ENCODE measurements at regions not wholly inside any gene's neighbourhood (a gene's known extent, or its start where the extent isn't known, plus 50 kb on each side); places are given as distances from the start of the nearest gene placed in this dataset.
A peak's percentile ranks its signal among the peaks of the same experiment; 100 is the strongest.
"Not testable (repeated sequence)": the region's sequence is repeated elsewhere in the genome, so short reads cannot be mapped to it uniquely, and the experiment has no call there.

DNA sequence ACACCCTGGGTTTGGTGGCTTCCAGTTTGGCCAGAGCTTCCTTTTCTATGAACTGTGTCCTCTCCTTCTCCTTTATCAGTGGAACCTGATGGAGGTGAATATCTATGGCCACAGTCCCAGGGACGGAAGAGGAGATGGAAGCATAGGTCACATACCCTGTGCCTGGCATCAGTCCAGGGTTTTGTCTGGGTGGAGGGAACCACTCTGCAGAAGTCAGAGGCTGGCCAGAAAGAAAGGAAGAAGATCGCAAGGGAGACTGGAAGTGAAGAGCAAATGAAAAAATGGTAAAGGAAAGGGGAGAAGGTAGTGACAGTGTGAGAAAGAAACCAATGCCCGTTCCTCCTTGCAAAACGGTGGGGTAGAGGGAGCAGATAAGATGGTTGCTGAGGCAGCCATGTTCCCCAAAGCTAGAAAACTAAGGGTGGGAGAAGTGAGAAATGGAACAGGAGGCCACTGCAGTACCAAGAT is 77.9 kb upstream of the HECW1 start:
- Mint-ChIP-seq H3K4me3 (no peak overlapping the region), H3K4me1 (no peaks in the 10 kb centered on the region)

DNA sequence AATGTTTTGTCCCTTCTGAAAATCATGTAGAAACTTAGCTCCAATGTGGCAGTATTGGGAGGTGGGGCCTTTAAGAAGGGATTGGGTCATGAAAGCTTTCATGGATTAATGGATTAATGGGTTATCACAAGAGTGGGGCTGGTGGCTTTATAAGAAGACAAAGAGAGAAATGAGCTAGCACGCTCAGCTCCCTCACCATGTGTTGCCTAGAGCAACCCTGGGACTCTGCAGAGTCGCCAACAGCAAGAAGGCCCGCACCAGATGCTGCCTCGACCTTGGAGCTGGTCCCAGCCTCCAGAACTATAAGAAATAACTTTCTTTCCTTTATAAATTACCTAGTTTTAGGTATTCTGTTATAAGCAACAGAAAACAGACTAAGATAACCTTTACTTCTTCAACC is 74.9 kb upstream of the HECW1 start:
- Mint-ChIP-seq H3K27ac (no peak overlapping the region), H3K27me3 (peaks cover 6% of the 10 kb centered on the region), H3K4me1 (no peaks in the 10 kb centered on the region), H3K9me3 (no peaks in the 10 kb centered on the region), H3K4me3 (no peak overlapping the region)
- DNase-seq = no peak
- no peak for ATAC-seq

More for the DNA sequence above, 77.9 kb upstream of the HECW1 start:
- DNase-seq = no peak
- Mint-ChIP-seq H3K9me3 (no peaks in the 10 kb centered on the region), H3K27ac (peak overlapping the region in 1 of 2 donors; percentile 31), H3K27me3 (peaks cover 14% of the 10 kb centered on the region)
- ATAC-seq = no peak

- no peak overlapping the region for H3K4me3 Mint-ChIP-seq
- no peak for ATAC-seq
- no peak for DNase-seq
These were observed 74.2 kb upstream of the HECW1 start for GRCh38 chr7:43038254-43038653.

GRCh38 chr7:43039346-43039745 is 73.1 kb upstream of the HECW1 start:
- peaks cover 20% of the 10 kb centered on the region for H3K27me3 Mint-ChIP-seq
- H3K4me1 Mint-ChIP-seq = no peaks in the 10 kb centered on the region
- no peak overlapping the region for H3K27ac Mint-ChIP-seq
- H3K9me3 Mint-ChIP-seq = no peaks in the 10 kb centered on the region
- no peak for ATAC-seq
- DNase-seq = no peak
- no peak overlapping the region for H3K4me3 Mint-ChIP-seq

More at GRCh38 chr7:43038254-43038653, 74.2 kb upstream of the HECW1 start:
- Mint-ChIP-seq H3K27ac (no peak overlapping the region), H3K4me1 (no peaks in the 10 kb centered on the region), H3K27me3 (peaks cover 14% of the 10 kb centered on the region), H3K9me3 (no peaks in the 10 kb centered on the region)

DNA sequence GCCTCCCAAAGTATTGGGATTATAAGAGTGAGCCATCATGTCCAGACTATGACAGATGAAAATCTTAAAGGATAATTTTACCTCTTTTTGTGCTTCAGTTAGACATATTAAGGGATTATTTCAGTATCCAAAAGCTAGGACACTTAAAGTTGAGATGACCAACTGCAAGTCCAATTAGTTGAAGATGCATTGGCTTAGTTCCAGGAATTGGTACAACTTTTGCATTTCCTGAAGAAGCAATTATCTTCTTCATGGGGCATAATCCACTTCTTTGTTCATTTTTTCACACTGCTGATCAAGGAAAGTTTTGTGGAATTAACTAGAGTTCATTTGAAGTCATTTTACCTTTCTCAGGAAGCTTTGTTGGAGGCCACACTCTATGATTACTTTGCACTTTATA is 72.0 kb upstream of the HECW1 start:
- no peak overlapping the region for H3K4me3 Mint-ChIP-seq
- H3K9me3 Mint-ChIP-seq = no peaks in the 10 kb centered on the region
- ATAC-seq (no peak), DNase-seq (no peak)
- H3K4me1 Mint-ChIP-seq = no peaks in the 10 kb centered on the region
- H3K27me3 Mint-ChIP-seq = peaks cover 20% of the 10 kb centered on the region
- H3K27ac Mint-ChIP-seq = no peak overlapping the region

GRCh38 chr7:43041105-43041504 is 71.3 kb upstream of the HECW1 start:
- Mint-ChIP-seq H3K27me3 (peaks cover 20% of the 10 kb centered on the region), H3K9me3 (no peaks in the 10 kb centered on the region), H3K4me3 (no peak overlapping the region), H3K4me1 (no peaks in the 10 kb centered on the region), H3K27ac (no peak overlapping the region)
- no peak for DNase-seq
- no peak for ATAC-seq

DNA sequence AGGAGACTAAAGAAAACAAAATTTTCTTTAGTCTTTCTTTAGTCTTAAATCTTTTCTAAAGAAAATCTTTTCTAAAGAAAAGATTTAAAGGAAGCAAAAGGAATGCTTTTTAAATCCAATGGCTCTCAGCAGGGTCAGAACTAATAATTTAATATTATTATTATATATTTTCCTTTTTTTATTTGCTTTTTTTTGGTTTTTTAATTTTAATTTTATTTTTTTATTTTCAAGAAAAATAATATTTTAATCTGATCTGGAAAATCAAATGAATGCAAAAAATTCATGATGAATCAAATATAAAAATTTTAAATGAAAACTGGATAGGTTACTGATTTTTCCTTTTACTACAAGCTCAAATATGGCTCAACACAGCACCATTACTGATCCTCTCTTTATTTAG is 70.7 kb upstream of the HECW1 start:
- H3K4me1 Mint-ChIP-seq = no peaks in the 10 kb centered on the region
- no peak for DNase-seq
- no peak overlapping the region for H3K27ac Mint-ChIP-seq
- no peak overlapping the region for H3K4me3 Mint-ChIP-seq
- no peaks in the 10 kb centered on the region for H3K9me3 Mint-ChIP-seq
- no peak for ATAC-seq
- H3K27me3 Mint-ChIP-seq = peaks cover 20% of the 10 kb centered on the region

- H3K27me3 Mint-ChIP-seq = peaks cover 20% of the 10 kb centered on the region
- H3K27ac Mint-ChIP-seq = no peak overlapping the region
- no peak overlapping the region for H3K4me3 Mint-ChIP-seq
These were observed 70.1 kb upstream of the HECW1 start for GRCh38 chr7:43042302-43042701.

GRCh38 chr7:43044511-43044910 is 67.9 kb upstream of the HECW1 start:
- no peak for ATAC-seq

More at GRCh38 chr7:43042302-43042701, 70.1 kb upstream of the HECW1 start:
- Mint-ChIP-seq H3K9me3 (peaks cover 0 to 3% of the 10 kb centered on the region in 2 donors), H3K4me1 (no peaks in the 10 kb centered on the region)
- DNase-seq (no peak), ATAC-seq (no peak)

GRCh38 chr7:43054052-43054722 is 58.3 kb upstream of the HECW1 start:
- DNase-seq = no peak
- no peak overlapping the region for H3K4me3 Mint-ChIP-seq
- H3K27me3 Mint-ChIP-seq = peaks cover 42% of the 10 kb centered on the region
- no peak for ATAC-seq
- peaks cover 0 to 4% of the 10 kb centered on the region in 2 donors for H3K9me3 Mint-ChIP-seq
- no peaks in the 10 kb centered on the region for H3K4me1 Mint-ChIP-seq
- H3K27ac Mint-ChIP-seq = no peak overlapping the region

More at GRCh38 chr7:43044511-43044910, 67.9 kb upstream of the HECW1 start:
- no peaks in the 10 kb centered on the region for H3K4me1 Mint-ChIP-seq
- H3K27me3 Mint-ChIP-seq = peaks cover 27% of the 10 kb centered on the region
- no peak overlapping the region for H3K4me3 Mint-ChIP-seq
- no peak for DNase-seq
- no peak overlapping the region for H3K27ac Mint-ChIP-seq
- peaks cover 4 to 16% of the 10 kb centered on the region in 2 donors for H3K9me3 Mint-ChIP-seq

GRCh38 chr7:43057141-43057540 is 55.3 kb upstream of the HECW1 start:
- no peak overlapping the region for H3K27ac Mint-ChIP-seq
- ATAC-seq = no peak
- no peaks in the 10 kb centered on the region for H3K4me1 Mint-ChIP-seq
- no peak overlapping the region for H3K4me3 Mint-ChIP-seq
- DNase-seq = no peak
- H3K27me3 Mint-ChIP-seq = peaks cover 24% of the 10 kb centered on the region
- H3K9me3 Mint-ChIP-seq = no peaks in the 10 kb centered on the region

DNA sequence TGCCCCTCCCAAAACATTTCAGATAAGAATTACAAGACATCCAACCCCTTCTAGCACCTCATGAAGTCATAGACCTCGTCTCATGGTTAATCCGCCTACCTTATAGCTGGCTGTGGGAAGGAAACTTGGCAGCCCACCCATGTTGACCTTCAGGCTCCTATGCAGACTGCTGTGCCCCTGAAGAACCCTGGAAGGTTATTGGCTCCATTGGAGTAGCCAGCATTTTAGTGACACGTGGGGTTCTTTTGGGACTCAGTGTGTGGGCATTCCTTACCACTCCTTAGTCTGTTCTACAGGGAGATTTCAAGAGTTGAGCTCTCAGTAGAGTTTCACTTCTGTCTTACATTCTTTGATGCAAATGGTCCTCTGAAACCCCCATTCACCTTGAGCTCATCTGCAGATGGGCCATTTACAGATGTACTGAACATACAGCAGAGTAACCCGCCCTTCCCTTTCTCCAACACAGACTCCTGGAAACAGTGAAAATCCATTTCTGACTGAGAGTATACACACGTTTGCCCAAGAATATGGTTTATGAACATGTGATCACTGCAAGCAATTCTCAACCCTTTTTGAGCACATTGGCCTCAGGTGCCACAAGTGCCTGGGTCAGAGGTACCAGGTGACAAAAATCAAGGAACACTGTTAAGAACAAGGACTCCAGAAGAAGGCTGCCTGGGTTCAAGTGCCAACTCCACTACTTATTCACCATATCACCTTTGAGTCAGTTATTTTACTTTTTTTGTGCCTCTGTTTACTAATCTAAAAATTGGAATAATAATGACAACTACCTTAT is 54.0 kb upstream of the HECW1 start:
- Mint-ChIP-seq H3K27me3 (peaks cover 24% of the 10 kb centered on the region), H3K4me3 (no peak overlapping the region), H3K27ac (no peak overlapping the region), H3K9me3 (no peaks in the 10 kb centered on the region), H3K4me1 (no peaks in the 10 kb centered on the region)
- ATAC-seq = no peak
- DNase-seq = no peak

DNA sequence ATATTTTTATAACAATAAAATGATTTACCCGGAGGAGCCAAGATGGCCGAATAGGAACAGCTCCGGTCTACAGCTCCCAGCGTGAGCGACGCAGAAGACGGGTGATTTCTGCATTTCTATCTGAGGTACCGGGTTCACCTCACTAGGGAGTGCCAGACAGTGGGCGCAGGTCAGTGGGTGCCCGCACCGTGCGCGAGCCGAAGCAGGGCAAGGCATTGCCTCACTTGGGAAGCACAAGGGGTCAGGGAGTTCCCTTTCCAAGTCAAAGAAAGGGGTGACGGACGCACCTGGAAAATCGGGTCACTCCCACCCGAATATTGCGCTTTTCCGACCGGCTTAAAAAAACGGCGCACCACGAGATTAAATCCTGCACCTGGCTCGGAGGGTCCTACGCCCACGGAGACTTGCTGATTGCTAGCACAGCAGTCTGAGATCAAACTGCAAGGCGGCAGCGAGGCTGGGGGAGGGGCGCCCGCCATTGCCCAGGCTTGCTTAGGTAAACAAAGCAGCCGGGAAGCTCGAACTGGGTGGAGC is 53.3 kb upstream of the HECW1 start:
- not testable (repeated sequence) for H3K27ac Mint-ChIP-seq, DNase-seq, H3K4me1 Mint-ChIP-seq, H3K4me3 Mint-ChIP-seq, H3K9me3 Mint-ChIP-seq, ATAC-seq
- peaks cover 24% of the 10 kb centered on the region for H3K27me3 Mint-ChIP-seq

Measured in stimulated activated naive CD8-positive, alpha-beta T cell treated with anti-CD3 and anti-CD28 coated beads, Interleukin-15, amount 100 ng/mL, for 72 hours (primary cell).